Endothelial cell of umbilical vein (primary cell): ENCODE measurements at regions not wholly inside any gene's neighbourhood (a gene's known extent, or its start where the extent isn't known, plus 50 kb on each side); places are given as distances from the start of the nearest gene placed in this dataset.

Source experiments
- BruUV-seq: library from RNA; stranded (reverse); fragments of 400-500 nt; replicated peaks from 2 replicates; lab custom pipeline; 2021; lab: Mats Ljungman, UMichigan
- CTCF ChIA-PET: fragments of 300-600, 350-600 bp; sonication (Branson Sonifier 250); formaldehyde crosslinking; loops from one replicate; lab custom pipeline; 2021; ENCODE audit warnings: antibody characterized with exemption, inconsistent platforms; lab: Charles Lee
- POLR2A ChIA-PET: fragments of 300-600, 350-600 bp; sonication (Branson Sonifier 250); formaldehyde crosslinking; loops from one replicate; lab custom pipeline; 2021; ENCODE audit warnings: antibody characterized with exemption, inconsistent platforms; lab: Charles Lee
- DNase-seq: peaks from one replicate; pipeline ENCODE4 v3.0.0-alpha.2; 2011; ENCODE audit warnings: low read depth, low spot score
- FAIRE-seq: peaks from 2 replicates; lab custom pipeline; 2011; peaks lifted over from hg19 to GRCh38; lab: Jason Lieb, UNC
- H2AFZ ChIP-seq: 2 replicates; pipeline ENCODE4 v1.6.0; 2012; ENCODE audit warnings: low read depth, low read length, control low read depth, inconsistent platforms
- H3K27ac ChIP-seq: 2 replicates; pipeline ENCODE4 v1.5.1; 2011; ENCODE audit warnings: low read depth, mild to moderate bottlenecking, control low read depth, low read length, moderate library complexity; ENCODE audit not compliant: insufficient read depth
- H3K27me3 ChIP-seq, 2 experiments: 2 replicates each; pipeline versions ENCODE4 v1.6.0 to v1.6.1; 2011; ENCODE audit warnings: low read length in 2 of 2, mixed read lengths in 1 of 2; ENCODE audit not compliant: control insufficient read depth in 2 of 2, insufficient read depth in 2 of 2
- H3K36me3 ChIP-seq, 2 experiments: 2 replicates in 1 of 2; 3 replicates in 1 of 2; pipeline ENCODE4 v1.5.1; 2011; ENCODE audit warnings: low read length in 2 of 2, mild to moderate bottlenecking in 1 of 2, moderate library complexity in 1 of 2; ENCODE audit not compliant: control insufficient read depth in 2 of 2, insufficient read depth in 2 of 2; ENCODE audit errors: extremely low read depth in 1 of 2
- H3K4me1 ChIP-seq: 3 replicates; pipeline ENCODE4 v1.5.1; 2011; ENCODE audit warnings: mild to moderate bottlenecking, low read length; ENCODE audit not compliant: control insufficient read depth, insufficient read depth; ENCODE audit errors: extremely low read depth
- H3K4me2 ChIP-seq: 2 replicates; pipeline ENCODE4 v1.6.1; 2011; ENCODE audit warnings: low read length, control low read depth, mixed read lengths; ENCODE audit not compliant: insufficient read depth
- H3K4me3 ChIP-seq, 3 experiments: fragments of 200-600 bp in 1 of 3; sonication (generic), shearing (Covaris generic) in 1 of 3; replicated peaks in 1 of 3; 2 replicates each; pipeline ENCODE4 v1.5.1; 2011 to 2016; ENCODE audit warnings: control low read depth in 3 of 3, low read length in 3 of 3, mild to moderate bottlenecking in 2 of 3, inconsistent platforms in 1 of 3, low read depth in 1 of 3, moderate library complexity in 1 of 3; ENCODE audit not compliant: insufficient read depth in 1 of 3
- H3K79me2 ChIP-seq: 2 replicates; pipeline ENCODE4 v1.6.0; 2012; ENCODE audit warnings: low read length, inconsistent platforms; ENCODE audit not compliant: control insufficient read depth, insufficient read depth
- H3K9ac ChIP-seq: replicated peaks from 2 replicates; pipeline ENCODE3; 2011; ENCODE audit warnings: low read length, control low read depth; ENCODE audit not compliant: insufficient read depth; ENCODE audit errors: extremely low read depth
- H3K9me1 ChIP-seq: replicated peaks from 3 replicates; pipeline ENCODE4 v1.6.0; 2011; ENCODE audit warnings: mild to moderate bottlenecking, low read length; ENCODE audit not compliant: control insufficient read depth, insufficient read depth; ENCODE audit errors: extremely low read depth
- H3K9me3 ChIP-seq: replicated peaks from 2 replicates; pipeline ENCODE4 v1.5.1; 2012; ENCODE audit warnings: low read length, inconsistent platforms; ENCODE audit not compliant: control insufficient read depth, insufficient read depth
- H4K20me1 ChIP-seq: replicated peaks from 2 replicates; pipeline ENCODE3; 2011; ENCODE audit warnings: mild to moderate bottlenecking, low read length; ENCODE audit not compliant: control insufficient read depth, insufficient read depth; ENCODE audit errors: extremely low read depth
- CTCF ChIP-seq, 2 donors: IDR thresholded peaks; 1 replicate in 1 of 2; 2 replicates in 1 of 2; pipeline ENCODE4 v1.5.1; 2011; ENCODE audit warnings: low read length in 2 of 2, mild to moderate bottlenecking in 2 of 2, moderate library complexity in 2 of 2, control low read depth in 1 of 2, inconsistent platforms in 1 of 2, low read depth in 1 of 2; ENCODE audit not compliant: insufficient read depth in 1 of 2; ENCODE audit errors: extremely low read depth in 1 of 2
- EZH2 ChIP-seq: IDR thresholded peaks from 2 replicates; pipeline ENCODE4 v1.6.1; 2012; ENCODE audit warnings: borderline replicate concordance, low read depth, mild to moderate bottlenecking, moderate library complexity, low read length, inconsistent platforms; ENCODE audit not compliant: severe bottlenecking
- FOS ChIP-seq: IDR thresholded peaks from 2 replicates; pipeline ENCODE4 v1.6.1; 2011; ENCODE audit warnings: mild to moderate bottlenecking, low read length, moderate library complexity, borderline replicate concordance; ENCODE audit not compliant: insufficient read depth
- GATA2 ChIP-seq: IDR thresholded peaks from 2 replicates; pipeline ENCODE4 v1.7.0; 2011; ENCODE audit warnings: low read depth, mild to moderate bottlenecking, moderate library complexity, mixed read lengths, low read length; ENCODE audit not compliant: insufficient read length, insufficient read depth
- JUN ChIP-seq: IDR thresholded peaks from 2 replicates; pipeline ENCODE4 v1.6.1; 2011; ENCODE audit warnings: borderline replicate concordance, low read depth; ENCODE audit not compliant: insufficient read length, insufficient read depth
- MAX ChIP-seq: IDR thresholded peaks from 2 replicates; pipeline ENCODE4 v1.6.1; 2011; ENCODE audit not compliant: insufficient read depth, insufficient read length
- MYC ChIP-seq: IDR thresholded peaks from one replicate; pipeline ENCODE4 v1.6.1; 2011; ENCODE audit warnings: mild to moderate bottlenecking, low read depth, low read length
- POLR2A ChIP-seq: IDR thresholded peaks from 2 replicates; pipeline ENCODE4 v1.6.1; 2012; ENCODE audit warnings: low read depth, mild to moderate bottlenecking, control low read depth, low read length
- POLR2AphosphoS5 ChIP-seq: IDR thresholded peaks from 2 replicates; pipeline ENCODE4 v1.6.1; 2012; ENCODE audit warnings: low read depth, mild to moderate bottlenecking, control low read depth, low read length, moderate library complexity; ENCODE audit not compliant: insufficient read depth
- dilution Hi-C: fragments of 300-500 bp; cut with MboI; formaldehyde crosslinking; loops from one replicate; pipeline ENCODE4 v1.15.0; 2019; ENCODE audit warnings: low sequenced_read_pairs; ENCODE audit not compliant: extremely low pct_ligation_motif_present
- intact Hi-C: fragments of 100-400 bp; cut with micrococcal nuclease; formaldehyde crosslinking; loops from one replicate; pipeline ENCODE4 v1.10.0; 2022

GRCh38 chr3:102665183-102665582 lies 230.4 kb downstream of the ZPLD1 start:
- FAIRE-seq, result no peak
- Histone ChIP-seq H2AFZ (no peak overlapping the region), H3K9ac (no peak overlapping the region), H3K4me2 (no peak overlapping the region), H3K9me3 (no peaks in the 10 kb centered on the region), H3K27ac (no peak overlapping the region), H3K9me1 (no peaks in the 10 kb centered on the region), H3K4me3 (no peak overlapping the region), H4K20me1 (no peaks in the 10 kb centered on the region), H3K36me3 (no peaks in the 10 kb centered on the region), H3K4me1 (no peaks in the 10 kb centered on the region), H3K79me2 (no peaks in the 10 kb centered on the region), H3K27me3 (no peaks in the 10 kb centered on the region)
- dilution Hi-C loops, result no loop called here
- ChIA-PET CTCF (interaction anchor here (2.1 kb wide), 1 partner anchor 9 kb away, joined by 8 read pairs; no protein-coding TSS in a partner anchor), POLR2A (no interaction called here)
- intact Hi-C loops, result no loop called here
- TF ChIP-seq MYC (no peak), GATA2 (no peak), POLR2A (no peak), MAX (no peak), JUN (no peak), CTCF (IDR thresholded peaks at IDR 0.05; ENCODE audit: extremely low read depth in 1 of 2, insufficient read depth in 1 of 2, low read depth in 1 of 2, low read length in 2 of 2) (no peak), POLR2AphosphoS5 (no peak), EZH2 (no peak), FOS (no peak)
- BruUV-seq, result no TSS peak
- DNase-seq, result no peak
